Endometrium (tissue), 2 donors: ENCODE measurements at regions not wholly inside any gene's neighbourhood (a gene's known extent, or its start where the extent isn't known, plus 50 kb on each side); places are given as distances from the start of the nearest gene placed in this dataset.

Source experiments
- FAIRE-seq: peaks from 2 replicates; lab custom pipeline; 2012; peaks lifted over from hg19 to GRCh38; lab: Jason Lieb, UNC
- donor health status: control.
- donor health status: control.

- FAIRE-seq, result no peak
Measured at GRCh38 chr22:48226026-48227013, 1463.9 kb downstream of the TBC1D22A start.

GRCh38 chr22:48224332-48224731, 1461.9 kb downstream of the TBC1D22A start:
- FAIRE-seq, result no peak

- FAIRE-seq, result no peak
Measured at GRCh38 chr22:48223488-48224190, 1461.2 kb downstream of the TBC1D22A start.

GRCh38 chr22:48222742-48223487, 1460.5 kb downstream of the TBC1D22A start:
- no peak for FAIRE-seq

GRCh38 chr22:48218889-48219420, 1456.5 kb downstream of the TBC1D22A start:
- no peak for FAIRE-seq

GRCh38 chr22:48217596-48217995, 1455.1 kb downstream of the TBC1D22A start:
- no peak for FAIRE-seq

- FAIRE-seq, result no peak
Measured at GRCh38 chr22:48212727-48213126, 1450.3 kb downstream of the TBC1D22A start.

GRCh38 chr22:48210812-48211211, 1448.4 kb downstream of the TBC1D22A start:
- no peak for FAIRE-seq

- FAIRE-seq, result no peak
Measured at GRCh38 chr22:48210198-48210580, 1447.7 kb downstream of the TBC1D22A start.

- no peak for FAIRE-seq
Measured at GRCh38 chr22:48209473-48210197, 1447.2 kb downstream of the TBC1D22A start.

GRCh38 chr22:48208894-48209293, 1446.4 kb downstream of the TBC1D22A start:
- FAIRE-seq, result no peak

- no peak for FAIRE-seq
Measured at GRCh38 chr22:48207919-48208535, 1445.6 kb downstream of the TBC1D22A start.

- no peak for FAIRE-seq
Measured at GRCh38 chr22:48205790-48206189, 1443.3 kb downstream of the TBC1D22A start.

- no peak for FAIRE-seq
Measured at GRCh38 chr22:48205161-48205560, 1442.7 kb downstream of the TBC1D22A start.

GRCh38 chr22:48204296-48204695, 1441.8 kb downstream of the TBC1D22A start:
- no peak for FAIRE-seq

GRCh38 chr22:48199667-48200066, 1437.2 kb downstream of the TBC1D22A start:
- no peak for FAIRE-seq

GRCh38 chr22:48198489-48199459, 1436.3 kb downstream of the TBC1D22A start:
- no peak for FAIRE-seq

GRCh38 chr22:48197189-48197690, 1434.8 kb downstream of the TBC1D22A start:
- no peak for FAIRE-seq

GRCh38 chr22:48192920-48193319, 1430.5 kb downstream of the TBC1D22A start:
- no peak for FAIRE-seq

- FAIRE-seq, result peak; percentile 99
Measured at GRCh38 chr22:48192071-48192470, 1429.6 kb downstream of the TBC1D22A start.
